GM19452 (cell line): ENCODE measurements at regions not wholly inside any gene's neighbourhood (a gene's known extent, or its start where the extent isn't known, plus 50 kb on each side); places are given as distances from the start of the nearest gene placed in this dataset.
"Not testable (repeated sequence)": the region's sequence is repeated elsewhere in the genome, so short reads cannot be mapped to it uniquely, and the experiment has no call there.

ENCODE experiments used
- ATAC-seq: cut with Tn5 transposase; IDR thresholded peaks from one replicate; pipeline ENCODE4 v1.9.1; 2021; ENCODE audit not compliant: unreplicated experiment

GRCh38 chr14:83253870-83254269, 1720.2 kb upstream of the SEL1L start:
- no peak for ATAC-seq

GRCh38 chr14:83255015-83255726, 1721.5 kb upstream of the SEL1L start:
- ATAC-seq, result peak; percentile 74

- peak; percentile 47 for ATAC-seq
Observed at GRCh38 chr14:83255727-83256090, 1722.1 kb upstream of the SEL1L start.

- no peak for ATAC-seq
Observed at GRCh38 chr14:83257466-83258439, 1724.1 kb upstream of the SEL1L start.

- no peak for ATAC-seq
Observed at GRCh38 chr14:83260751-83261150, 1727.1 kb upstream of the SEL1L start.

- ATAC-seq, result no peak
Observed at GRCh38 chr14:83269583-83269982, 1735.9 kb upstream of the SEL1L start.

GRCh38 chr14:83271663-83272062, 1738.0 kb upstream of the SEL1L start:
- ATAC-seq, result no peak

GRCh38 chr14:83280719-83281118, 1747.1 kb upstream of the SEL1L start:
- ATAC-seq, result no peak

GRCh38 chr14:83282706-83283105, 1749.1 kb upstream of the SEL1L start:
- no peak for ATAC-seq

GRCh38 chr14:83287300-83287699, 1753.6 kb upstream of the SEL1L start:
- no peak for ATAC-seq

- ATAC-seq, result no peak
Observed at GRCh38 chr14:83289390-83289789, 1755.7 kb upstream of the SEL1L start.

GRCh38 chr14:83289896-83290295, 1756.2 kb upstream of the SEL1L start:
- ATAC-seq, result no peak

- ATAC-seq, result no peak
Observed at GRCh38 chr14:83290447-83290846, 1756.8 kb upstream of the SEL1L start.

- no peak for ATAC-seq
Observed at GRCh38 chr14:83291714-83292113, 1758.1 kb upstream of the SEL1L start.

GRCh38 chr14:83294941-83295340, 1761.3 kb upstream of the SEL1L start:
- no peak for ATAC-seq

GRCh38 chr14:83297361-83297760, 1763.7 kb upstream of the SEL1L start:
- ATAC-seq, result no peak

GRCh38 chr14:83298016-83298415, 1764.4 kb upstream of the SEL1L start:
- not testable (repeated sequence) for ATAC-seq

GRCh38 chr14:83300476-83301064, 1766.9 kb upstream of the SEL1L start:
- peak; percentile 63 for ATAC-seq

- ATAC-seq, result no peak
Observed at GRCh38 chr14:83301791-83302190, 1768.1 kb upstream of the SEL1L start.

- no peak for ATAC-seq
Observed at GRCh38 chr14:83309211-83309610, 1775.6 kb upstream of the SEL1L start.

- no peak for ATAC-seq
Observed at GRCh38 chr14:83309833-83310232, 1776.2 kb upstream of the SEL1L start.

GRCh38 chr14:83312511-83312910, 1778.9 kb upstream of the SEL1L start:
- no peak for ATAC-seq
